ENCODE measurements at regions not wholly inside any gene's neighbourhood (a gene's known extent, or its start where the extent isn't known, plus 50 kb on each side); places are given as distances from the start of the nearest gene placed in this dataset.
"Not testable (repeated sequence)": the region's sequence is repeated elsewhere in the genome, so short reads cannot be mapped to it uniquely, and the experiment has no call there.

DNA sequence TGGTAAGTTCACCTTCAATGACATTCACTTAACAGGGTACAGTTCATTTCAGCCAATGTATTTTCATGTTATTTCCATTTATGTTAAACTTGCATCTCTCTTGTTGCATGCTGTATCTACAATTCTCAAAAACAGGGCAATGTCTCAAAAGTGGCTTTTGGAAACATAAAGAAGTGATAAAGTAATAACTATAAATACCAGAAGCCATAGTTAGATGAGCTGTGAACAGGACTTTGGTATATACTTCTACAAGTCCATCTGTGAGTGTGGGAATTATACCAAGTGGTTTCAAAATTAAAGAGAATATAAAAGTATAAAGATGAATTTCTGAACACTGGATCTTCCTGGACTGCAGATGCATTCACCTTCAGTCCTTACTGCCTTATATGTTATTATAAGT lies 585.4 kb upstream of the PBX1 start:
- intact Hi-C loops (cut with micrococcal nuclease), result no loop called here

DNA sequence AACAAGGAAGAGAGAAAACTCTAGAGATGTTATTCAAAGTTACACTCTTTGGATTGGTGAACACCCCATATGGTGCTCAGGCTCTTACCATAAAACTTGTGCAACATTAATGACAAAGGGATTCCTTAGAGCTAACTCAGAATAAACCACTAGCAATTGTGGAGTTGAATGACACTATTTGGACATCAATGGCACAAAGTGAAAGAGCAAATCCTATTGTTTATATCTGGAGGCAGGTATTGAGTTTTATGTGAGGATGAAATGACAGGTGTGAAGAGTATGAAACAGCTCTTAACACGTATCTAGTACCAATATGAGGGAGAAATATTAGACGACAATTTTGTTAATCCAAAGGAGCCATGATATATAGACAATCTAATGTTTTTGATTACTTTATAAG lies 584.9 kb upstream of the PBX1 start:
- intact Hi-C loops (cut with micrococcal nuclease), result no loop called here

DNA sequence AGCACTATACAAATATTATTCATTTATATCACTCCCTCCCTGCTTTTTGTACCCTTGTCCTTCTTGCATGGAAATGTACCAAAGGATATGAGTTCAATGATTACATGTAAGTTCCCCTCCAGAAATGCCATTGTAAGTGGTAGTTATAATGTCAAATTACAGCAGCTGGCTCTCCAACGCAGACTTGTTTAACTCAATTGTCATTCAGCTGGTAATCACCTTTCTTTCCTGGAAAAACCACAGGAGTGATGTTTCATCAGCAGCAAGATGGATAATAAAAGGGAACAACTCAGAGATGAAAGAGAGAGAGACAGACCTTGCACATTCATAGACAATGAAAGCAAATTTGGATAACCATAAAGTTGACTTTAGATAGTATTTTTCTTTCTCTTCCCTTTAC lies 578.6 kb upstream of the PBX1 start:
- intact Hi-C loops (cut with micrococcal nuclease), result no loop called here

DNA sequence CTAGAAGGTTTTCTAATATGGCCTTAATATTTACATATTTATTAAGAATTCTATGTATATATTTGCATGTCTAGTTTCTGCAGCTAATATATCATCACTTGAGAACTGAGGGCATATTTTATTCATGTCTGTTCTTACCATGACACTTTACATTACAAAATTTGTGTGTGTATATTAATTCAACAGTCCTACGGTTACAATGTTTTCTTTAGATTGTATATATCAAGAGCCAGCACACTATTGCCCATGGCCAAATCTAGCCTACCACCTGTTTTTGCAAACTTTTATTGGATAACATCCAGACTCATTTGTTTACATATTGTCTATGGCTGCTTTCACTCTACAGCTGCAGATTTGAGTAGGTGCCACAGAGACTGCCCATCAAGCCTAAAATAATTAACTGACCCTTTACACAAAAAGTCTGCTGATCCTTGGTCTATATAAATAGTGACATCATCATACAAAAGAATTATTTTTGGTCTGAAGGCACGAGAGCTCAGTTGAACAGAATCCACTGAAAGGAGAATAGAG lies 577.4 kb upstream of the PBX1 start:
- intact Hi-C loops (cut with micrococcal nuclease), result no loop called here

DNA sequence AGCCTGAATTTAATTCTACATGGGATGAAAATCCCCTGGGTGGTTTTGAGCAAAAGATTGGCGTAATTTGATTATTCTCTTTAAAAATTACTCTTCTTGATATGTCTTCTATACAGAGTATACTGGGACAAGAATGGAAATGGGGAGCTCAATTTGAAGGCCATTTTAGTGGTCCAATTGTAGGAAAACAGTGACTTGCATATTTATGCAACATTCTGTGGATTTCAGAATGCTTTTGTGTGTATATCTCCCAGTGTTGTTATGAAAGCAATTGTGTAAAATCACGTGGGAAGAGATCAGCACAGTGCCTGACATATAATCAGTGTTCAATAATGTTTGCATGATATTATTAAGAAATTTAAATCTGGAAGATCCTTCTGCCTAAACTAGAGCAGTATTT lies 575.9 kb upstream of the PBX1 start:
- intact Hi-C loops (cut with micrococcal nuclease), result no loop called here

DNA sequence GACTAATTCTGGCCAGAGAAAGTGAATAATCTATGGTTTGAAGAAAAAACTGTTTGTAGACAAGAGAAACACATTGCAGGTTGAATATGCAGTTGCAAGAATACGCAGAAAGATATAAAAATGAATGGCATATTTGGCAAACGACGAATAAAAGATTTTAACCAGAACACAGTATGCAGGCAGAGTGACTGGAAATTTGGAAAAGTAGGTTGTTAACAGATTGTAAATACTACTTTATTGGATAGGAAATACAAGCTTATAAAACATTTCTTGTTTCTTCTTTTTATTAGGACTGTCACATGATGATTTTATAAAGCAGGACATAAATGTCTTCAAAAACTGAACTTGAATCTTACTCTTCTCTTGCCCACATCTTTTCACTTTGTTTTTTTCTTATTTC lies 573.3 kb upstream of the PBX1 start:
- intact Hi-C loops (cut with micrococcal nuclease), result no loop called here

DNA sequence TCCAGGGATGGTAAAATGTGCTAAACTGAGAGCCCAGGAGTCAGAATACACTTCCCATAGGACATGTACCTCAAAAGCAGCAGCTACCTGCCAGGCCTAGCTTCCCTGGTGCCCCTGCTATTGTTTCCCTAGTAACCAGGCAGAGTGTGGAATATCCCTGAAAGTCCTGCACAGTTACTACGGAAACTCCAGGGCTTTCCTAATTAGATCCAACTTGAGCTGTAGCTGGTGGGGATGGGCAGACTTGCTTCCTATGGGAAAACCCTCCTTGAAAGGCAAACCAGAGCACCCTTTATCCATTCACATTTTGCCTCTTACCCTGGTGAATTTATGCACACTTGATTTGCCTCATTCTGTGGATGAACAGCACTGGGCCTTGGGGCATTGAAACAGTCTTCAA lies 559.9 kb upstream of the PBX1 start:
- intact Hi-C loops (cut with micrococcal nuclease), result no loop called here

DNA sequence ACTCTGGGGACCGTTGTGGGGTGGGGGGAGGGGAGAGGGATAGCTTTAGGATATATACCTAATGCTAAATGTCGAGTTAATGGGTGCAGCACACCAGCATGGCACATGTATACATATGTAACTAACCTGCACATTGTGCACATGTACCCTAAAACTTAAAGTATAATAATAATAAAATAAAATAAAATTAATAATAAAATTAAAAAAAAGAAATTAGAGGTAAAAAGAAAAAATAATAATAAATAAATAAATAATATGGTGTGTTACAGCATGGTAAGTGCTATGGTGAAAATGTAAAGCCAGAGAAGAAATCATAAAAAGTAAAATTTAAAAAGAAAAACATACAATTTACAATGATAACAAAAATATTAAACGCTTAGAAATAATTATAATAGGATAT lies 552.8 kb upstream of the PBX1 start:
- intact Hi-C loops (cut with micrococcal nuclease), result not testable (repeated sequence)

DNA sequence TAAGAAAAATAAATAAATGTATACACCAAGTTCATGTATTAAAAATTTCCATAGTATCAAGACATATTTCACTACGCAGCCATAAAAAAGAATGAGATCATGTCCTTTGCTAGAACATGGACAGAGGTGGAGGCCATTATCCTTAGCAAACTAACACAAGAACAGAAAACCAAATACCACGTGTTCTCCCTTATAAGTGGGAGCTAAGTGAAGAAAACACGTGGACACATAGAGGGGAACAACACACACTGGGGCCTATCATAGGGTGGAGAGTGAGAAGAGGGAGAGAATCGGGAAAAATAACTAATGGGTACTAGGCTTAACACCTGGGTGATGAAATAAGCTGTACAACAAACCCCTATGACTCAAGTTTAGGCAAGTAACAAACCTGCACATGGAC lies 552.4 kb upstream of the PBX1 start:
- intact Hi-C loops (cut with micrococcal nuclease), result no loop called here

DNA sequence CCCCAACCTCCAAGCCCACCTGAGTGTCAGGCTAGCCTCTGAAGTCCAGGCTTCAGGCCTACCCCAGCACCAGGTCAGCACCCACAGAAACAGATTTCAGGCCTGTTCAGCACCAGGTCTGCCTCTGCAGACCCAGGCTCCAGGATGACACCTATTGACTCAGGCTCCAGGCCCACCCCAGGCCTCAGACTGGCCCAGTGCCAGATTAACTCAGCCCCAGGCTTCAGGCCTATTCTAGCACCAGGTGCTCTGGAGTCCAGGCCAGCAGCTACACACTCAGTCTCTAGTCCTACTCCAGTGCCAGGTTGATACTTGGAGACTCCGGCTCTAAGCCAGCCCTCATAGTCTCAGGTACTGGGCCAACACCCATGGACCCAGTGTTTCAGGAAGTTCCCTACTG lies 541.7 kb upstream of the PBX1 start:
- intact Hi-C loops (cut with micrococcal nuclease), result no loop called here

DNA sequence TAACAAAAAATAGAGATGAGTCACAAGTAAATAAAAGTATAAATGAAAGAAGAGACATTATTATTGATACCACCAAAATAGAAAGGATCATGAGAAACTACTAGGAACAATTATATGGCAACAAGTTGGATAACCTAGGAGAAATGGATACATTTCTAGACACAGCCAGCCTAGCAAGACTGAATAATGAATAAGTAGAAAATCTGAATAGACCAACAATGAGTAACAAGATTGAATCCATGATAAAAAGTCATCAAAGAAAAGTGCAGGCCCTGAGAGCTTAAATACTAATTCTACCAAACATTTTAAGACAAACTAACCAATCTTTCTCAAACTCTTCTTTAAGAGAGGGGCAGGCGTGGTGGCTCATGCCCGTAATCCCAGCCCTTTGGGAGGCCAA lies 538.6 kb upstream of the PBX1 start:
- intact Hi-C loops (cut with micrococcal nuclease), result no loop called here

DNA sequence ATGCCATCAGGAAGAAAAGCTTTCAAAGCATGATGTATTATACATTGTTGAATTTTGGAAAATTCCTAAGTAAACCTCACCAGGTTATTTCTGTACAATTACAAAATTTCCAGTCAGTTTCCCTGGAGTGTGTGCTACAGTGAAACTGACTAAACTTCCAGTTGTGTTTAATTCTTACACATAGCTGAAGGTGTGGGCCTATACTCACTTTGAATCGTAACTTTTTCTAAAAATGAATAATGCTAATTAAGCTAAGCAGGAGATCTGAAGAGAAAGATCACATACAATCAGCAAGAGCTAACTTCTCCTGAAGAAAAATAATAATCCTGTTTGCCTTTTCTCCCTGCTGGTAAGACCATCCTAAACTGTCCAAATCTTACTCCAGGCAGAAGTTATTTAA lies 537.2 kb upstream of the PBX1 start:
- intact Hi-C loops (cut with micrococcal nuclease), result no loop called here

DNA sequence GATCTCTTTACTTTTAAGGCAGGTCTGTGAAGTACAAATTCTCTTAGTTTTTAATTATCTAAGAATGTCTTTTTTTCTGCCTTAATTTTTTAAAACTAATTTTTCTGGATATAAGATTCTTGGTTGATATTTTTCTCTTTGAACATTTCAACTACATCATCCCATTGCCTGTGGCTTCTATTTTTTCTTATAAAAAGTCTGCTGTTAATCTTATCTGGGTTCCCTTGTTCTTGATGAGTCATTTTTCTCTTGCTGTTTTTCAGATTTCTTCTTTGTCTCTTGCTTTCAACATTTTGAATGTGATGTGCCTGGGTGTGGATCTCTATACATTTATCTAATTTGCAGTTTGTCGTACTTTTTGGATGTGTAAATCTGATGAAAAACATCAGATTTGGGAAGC lies 525.2 kb upstream of the PBX1 start:
- intact Hi-C loops (cut with micrococcal nuclease), result no loop called here

DNA sequence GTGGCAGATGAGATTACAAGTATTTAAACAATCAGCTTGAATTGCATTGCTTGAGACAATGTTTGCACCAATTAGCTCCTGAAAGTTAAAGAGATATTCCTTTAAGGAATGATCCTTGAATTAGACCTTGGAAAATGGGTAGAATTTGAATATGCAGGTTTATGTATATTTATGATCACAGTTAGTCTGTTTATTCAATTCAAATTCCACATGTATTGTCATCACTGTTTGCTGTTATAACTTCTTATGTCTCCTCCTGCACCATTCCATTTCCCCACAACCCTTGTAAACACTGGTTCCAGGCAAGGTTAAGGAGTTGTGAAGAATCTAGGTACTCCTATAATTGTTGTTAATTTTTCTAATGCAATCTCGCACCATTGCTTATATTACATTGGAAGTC lies 518.2 kb upstream of the PBX1 start:
- intact Hi-C loops (cut with micrococcal nuclease), result no loop called here

DNA sequence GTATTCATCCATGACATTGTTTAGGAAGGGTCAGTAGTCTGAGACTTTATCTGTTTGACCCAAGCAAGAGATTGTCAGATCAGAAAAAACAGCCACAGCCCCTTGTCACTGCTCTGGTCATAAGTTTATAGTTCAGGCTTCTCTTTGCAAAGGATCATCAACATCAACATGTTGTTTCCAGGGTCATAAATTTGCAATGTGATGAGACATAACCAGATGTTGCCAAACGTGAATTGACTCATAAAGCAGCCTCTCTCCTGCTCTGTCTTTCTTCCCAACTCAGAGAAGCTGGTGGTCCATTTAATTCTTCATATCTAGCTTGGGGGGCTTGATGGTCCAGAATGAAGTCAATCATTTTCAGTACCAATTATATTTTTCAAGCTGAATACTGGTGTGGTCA lies 507.2 kb upstream of the PBX1 start:
- intact Hi-C loops (cut with micrococcal nuclease), result no loop called here

DNA sequence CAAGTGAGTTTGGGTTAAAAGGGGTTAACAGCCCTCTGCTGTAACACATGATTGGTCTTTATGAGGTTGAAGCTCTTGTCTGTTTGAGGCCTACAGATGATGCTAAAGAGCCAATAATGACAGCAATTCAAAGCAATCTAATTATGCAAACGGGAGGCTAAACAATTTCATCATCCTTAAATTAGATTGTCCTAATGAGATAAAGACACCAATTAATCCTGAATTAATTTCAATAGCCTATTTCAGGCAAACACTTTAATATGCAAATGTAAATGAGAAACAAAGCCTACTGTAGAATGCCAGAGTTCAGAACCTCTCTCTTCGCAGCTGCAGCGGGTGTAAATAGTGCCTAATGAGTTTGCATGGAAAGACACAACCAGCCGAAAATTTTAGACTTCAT lies 504.7 kb upstream of the PBX1 start:
- intact Hi-C loops (cut with micrococcal nuclease), result no loop called here

DNA sequence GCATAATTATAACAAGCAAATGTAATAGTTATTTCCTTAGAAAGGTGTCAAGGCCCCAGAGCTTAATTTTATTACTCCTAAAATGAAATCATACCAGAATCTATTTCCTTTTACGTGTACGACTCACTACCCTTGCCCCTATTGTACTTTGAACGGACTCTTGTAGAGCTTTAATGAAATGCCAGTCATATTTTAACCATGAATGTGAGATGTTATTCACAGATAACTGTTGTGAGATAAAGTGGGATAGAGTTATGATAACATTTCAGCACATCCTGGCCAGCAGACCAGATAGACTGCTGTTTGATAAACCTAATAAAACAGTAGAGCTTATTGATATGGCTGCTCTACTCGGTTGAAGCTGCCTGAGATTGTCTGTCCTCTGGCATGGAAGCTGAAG lies 500.8 kb upstream of the PBX1 start:
- intact Hi-C loops (cut with micrococcal nuclease), result no loop called here

DNA sequence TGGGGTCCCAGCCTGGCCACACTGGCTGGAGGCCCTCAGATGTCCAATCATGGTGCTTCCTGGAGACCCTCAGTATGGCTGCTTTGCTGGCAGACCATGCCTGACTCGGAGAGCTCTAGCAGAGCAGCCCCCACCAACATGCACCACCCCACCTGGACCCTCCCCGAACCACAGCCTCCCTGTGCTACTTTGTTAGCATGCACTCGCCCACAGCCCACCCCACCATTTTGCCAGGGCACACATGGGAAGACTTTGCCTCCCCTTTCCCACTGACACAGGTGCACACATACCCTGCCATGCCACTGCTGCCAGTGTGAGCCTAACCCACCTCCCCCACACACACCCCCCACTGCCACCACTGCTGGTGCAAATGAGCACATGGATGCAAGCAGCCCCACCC lies 497.5 kb upstream of the PBX1 start:
- intact Hi-C loops (cut with micrococcal nuclease), result no loop called here

DNA sequence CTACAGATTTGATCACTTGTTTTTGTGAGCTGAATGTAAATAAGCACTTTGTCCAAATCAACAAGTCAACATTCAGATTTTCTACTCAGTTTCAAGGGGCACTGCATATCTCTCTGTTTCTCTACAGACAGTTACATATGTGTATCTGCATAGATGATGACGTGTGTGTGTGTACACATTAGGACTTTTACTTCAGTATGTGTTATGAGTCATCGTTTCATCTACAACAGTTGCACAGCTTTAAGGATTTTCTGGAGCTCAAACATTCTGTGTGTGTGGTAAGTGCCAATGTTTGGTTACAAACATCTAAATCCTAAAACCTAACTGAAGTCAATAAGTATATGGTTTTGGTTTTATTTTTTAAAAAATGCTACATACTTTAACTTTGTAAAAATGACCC lies 494.5 kb upstream of the PBX1 start:
- intact Hi-C loops (cut with micrococcal nuclease), result no loop called here

DNA sequence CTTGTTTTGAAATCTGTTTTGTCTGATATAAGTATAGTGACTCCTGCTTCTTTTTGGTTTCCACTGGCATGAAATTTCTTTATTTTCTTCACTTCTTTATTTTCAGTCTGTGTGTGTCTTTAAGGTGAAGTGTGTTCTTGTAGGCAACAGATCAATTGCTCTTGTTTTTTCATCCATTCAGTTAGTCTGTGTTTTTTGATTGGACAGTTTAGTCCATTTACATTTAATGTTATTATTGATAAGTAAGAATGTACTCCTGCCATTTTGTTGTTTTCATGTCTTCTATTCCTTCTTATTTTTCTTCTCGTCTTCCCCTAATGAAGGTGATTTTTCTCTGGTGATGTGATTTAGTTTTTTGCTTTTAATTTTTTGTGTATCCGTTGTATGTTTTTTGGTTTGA lies 487.7 kb upstream of the PBX1 start:
- intact Hi-C loops (cut with micrococcal nuclease), result no loop called here

DNA sequence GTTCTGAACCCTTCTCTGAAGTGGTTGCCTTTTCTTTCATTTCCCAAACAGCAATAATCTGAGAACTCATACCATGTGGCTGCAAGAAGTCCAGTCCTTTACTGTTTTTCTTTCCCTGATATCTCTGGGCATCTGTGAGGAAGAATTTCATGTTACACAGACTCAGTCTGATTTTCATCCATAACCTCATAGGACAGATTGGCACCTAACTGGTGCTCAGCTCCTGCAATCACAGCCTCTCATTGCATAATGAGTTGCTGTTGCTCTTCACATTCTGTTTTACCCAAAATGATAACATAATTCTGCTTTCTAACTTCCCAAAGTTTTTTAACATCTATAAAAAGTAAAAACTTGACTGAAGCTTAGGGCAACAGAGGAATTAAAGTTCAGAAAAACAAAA lies 472.2 kb upstream of the PBX1 start:
- intact Hi-C loops (cut with micrococcal nuclease), result no loop called here

DNA sequence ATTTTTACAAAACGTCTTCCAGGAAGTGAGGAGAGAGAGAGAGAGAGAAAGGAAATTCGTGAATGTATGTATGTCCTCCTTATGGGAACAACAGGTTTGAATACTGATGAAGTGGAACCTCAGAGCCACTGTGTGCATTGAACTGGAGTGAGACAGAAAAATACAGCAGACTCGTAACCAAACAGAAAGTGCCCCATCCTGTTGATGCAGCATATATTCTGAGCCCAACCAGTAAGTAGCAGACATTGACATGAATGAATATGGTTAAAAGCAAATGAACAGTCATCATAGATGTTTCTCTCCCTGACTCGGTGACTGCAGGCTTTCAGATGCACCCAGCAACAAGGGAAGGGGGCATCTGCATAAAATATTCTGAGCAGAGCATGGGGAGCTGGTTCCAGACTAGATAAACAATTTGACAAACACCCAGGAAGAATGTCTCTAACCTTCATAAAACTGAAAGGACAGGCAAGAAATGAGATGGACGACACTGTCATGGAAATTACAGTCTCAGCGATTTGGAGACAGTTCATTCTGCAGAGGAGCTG lies 471.0 kb upstream of the PBX1 start:
- intact Hi-C loops (cut with micrococcal nuclease), result no loop called here

DNA sequence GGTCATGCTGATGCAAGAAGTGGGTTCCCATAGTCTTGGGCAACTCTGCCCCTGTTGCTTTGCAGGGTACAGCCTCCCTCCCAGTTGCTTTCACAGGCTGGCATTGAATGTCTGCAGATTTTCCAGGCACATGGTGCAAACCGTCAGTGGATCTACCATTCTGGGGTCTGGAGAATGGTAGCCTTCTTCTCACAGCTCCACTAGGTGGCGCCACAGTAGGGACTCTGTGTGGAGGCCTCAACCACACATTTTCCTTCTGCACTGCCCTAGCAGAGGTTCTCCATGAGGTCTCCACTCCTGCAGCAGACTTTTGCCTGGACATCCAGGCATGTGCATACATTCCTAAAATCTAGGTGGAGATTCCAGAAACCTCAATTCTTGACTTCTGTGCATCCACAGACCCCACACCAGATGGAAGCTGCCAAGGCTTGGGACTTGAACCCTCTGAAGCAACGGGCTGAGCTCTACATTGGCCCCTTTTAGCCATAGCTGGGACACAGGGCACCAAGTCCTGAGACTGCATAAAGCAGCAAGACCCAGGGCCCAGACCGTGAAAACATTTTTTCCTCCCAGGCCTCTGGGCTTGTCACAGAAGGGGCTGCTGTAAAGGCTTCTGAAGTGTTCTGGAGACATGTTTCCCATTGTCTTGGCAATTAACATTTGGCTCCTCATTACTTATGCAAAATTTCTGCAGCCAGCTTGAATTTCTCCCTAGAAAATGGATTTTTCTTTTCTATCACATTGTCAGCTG lies 466.2 kb upstream of the PBX1 start:
- intact Hi-C loops (cut with micrococcal nuclease), result no loop called here
